Mesenchymal stem cell (in vitro differentiated cells and primary cell): ENCODE measurements at regions not wholly inside any gene's neighbourhood (a gene's known extent, or its start where the extent isn't known, plus 50 kb on each side); places are given as distances from the start of the nearest gene placed in this dataset.
A peak's percentile ranks its signal among the peaks of the same experiment; 100 is the strongest.

Source experiments
- DNase-seq: peaks from one replicate; pipeline ENCODE4 v3.0.0-alpha.2; 2013
- H2AFZ ChIP-seq: one replicate; pipeline ENCODE4 v1.6.1; 2013; ENCODE audit warnings: low read depth, mild to moderate bottlenecking, control low read depth, inconsistent platforms, low read length, moderate library complexity
- H2AK5ac ChIP-seq: 2 replicates; pipeline ENCODE4 v1.6.1; 2013; ENCODE audit warnings: low read length, moderate library complexity, mild to moderate bottlenecking, inconsistent platforms; ENCODE audit not compliant: severe bottlenecking
- H2BK120ac ChIP-seq: one replicate; pipeline ENCODE4 v1.6.1; 2013; ENCODE audit warnings: low read depth, mild to moderate bottlenecking, inconsistent platforms, low read length, moderate library complexity
- H2BK12ac ChIP-seq, 2 experiments: one replicate each; pipeline ENCODE4 v1.6.1; 2013; ENCODE audit warnings: inconsistent platforms in 2 of 2, low read length in 2 of 2, mild to moderate bottlenecking in 2 of 2, moderate library complexity in 2 of 2, control low read depth in 1 of 2
- H2BK15ac ChIP-seq: one replicate; pipeline ENCODE4 v1.6.1; 2013; ENCODE audit warnings: mild to moderate bottlenecking, low read depth, inconsistent platforms; ENCODE audit not compliant: poor library complexity, severe bottlenecking
- H2BK5ac ChIP-seq: 2 replicates; pipeline ENCODE4 v1.6.1; 2013; ENCODE audit warnings: low read depth, mild to moderate bottlenecking, low read length, control low read depth, inconsistent platforms; ENCODE audit not compliant: poor library complexity, severe bottlenecking
- H3K14ac ChIP-seq, 2 experiments: one replicate each; pipeline ENCODE4 v1.6.1; 2013; ENCODE audit warnings: inconsistent platforms in 2 of 2, low read length in 2 of 2, control low read depth in 1 of 2, mild to moderate bottlenecking in 1 of 2, moderate library complexity in 1 of 2
- H3K18ac ChIP-seq, 2 experiments: one replicate each; pipeline ENCODE4 v1.6.1; 2013; ENCODE audit warnings: inconsistent platforms in 2 of 2, low read length in 2 of 2, control low read depth in 1 of 2, low read depth in 1 of 2, mild to moderate bottlenecking in 1 of 2
- H3K23ac ChIP-seq, 2 experiments: one replicate each; pipeline ENCODE4 v1.6.1; 2013; ENCODE audit warnings: inconsistent platforms in 2 of 2, low read length in 2 of 2, mild to moderate bottlenecking in 2 of 2, moderate library complexity in 2 of 2, control low read depth in 1 of 2
- H3K27ac ChIP-seq: 2 replicates; pipeline ENCODE4 v1.5.1; 2013; ENCODE audit warnings: mild to moderate bottlenecking, moderate library complexity, low read length, control low read depth, inconsistent platforms; ENCODE audit not compliant: poor library complexity, severe bottlenecking
- H3K27me3 ChIP-seq, 2 experiments: 2 replicates each; pipeline versions ENCODE4 v1.6.1 to v1.7.0; 2013; ENCODE audit warnings: low read length in 2 of 2, mild to moderate bottlenecking in 2 of 2, moderate library complexity in 2 of 2, control low read depth in 1 of 2, inconsistent platforms in 1 of 2; ENCODE audit not compliant: control insufficient read depth in 1 of 2, insufficient read depth in 1 of 2
- H3K36me3 ChIP-seq, 2 experiments: 2 replicates each; pipeline versions ENCODE4 v1.6.1 to v1.7.0; 2013; ENCODE audit warnings: low read length in 2 of 2, control low read depth in 1 of 2, inconsistent platforms in 1 of 2, low read depth in 1 of 2, mild to moderate bottlenecking in 1 of 2; ENCODE audit not compliant: insufficient read depth in 2 of 2, control insufficient read depth in 1 of 2
- H3K4ac ChIP-seq, 2 experiments: one replicate each; pipeline ENCODE4 v1.6.1; 2013; ENCODE audit warnings: inconsistent platforms in 2 of 2, low read length in 2 of 2, mild to moderate bottlenecking in 2 of 2, moderate library complexity in 2 of 2, control low read depth in 1 of 2, low read depth in 1 of 2
- H3K4me1 ChIP-seq: 2 replicates; pipeline ENCODE4 v1.6.1; 2013; ENCODE audit warnings: low read depth, low read length, control low read depth; ENCODE audit not compliant: control insufficient read depth, insufficient read depth
- H3K4me2 ChIP-seq: 2 replicates; pipeline ENCODE4 v1.6.1; 2013; ENCODE audit warnings: low read length, mild to moderate bottlenecking, inconsistent platforms; ENCODE audit not compliant: poor library complexity, severe bottlenecking
- H3K4me3 ChIP-seq, 2 experiments: 2 replicates each; pipeline versions ENCODE4 v1.5.1 to v1.7.0; 2013; ENCODE audit warnings: low read length in 2 of 2, mild to moderate bottlenecking in 2 of 2, control low read depth in 1 of 2, low read depth in 1 of 2; ENCODE audit not compliant: insufficient read depth in 1 of 2
- H3K79me1 ChIP-seq: replicated peaks from 2 replicates; pipeline ENCODE4 v1.6.1; 2013; ENCODE audit warnings: mild to moderate bottlenecking, control low read depth, low read length, inconsistent platforms; ENCODE audit not compliant: poor library complexity, severe bottlenecking
- H3K9ac ChIP-seq: 2 replicates; pipeline ENCODE4 v1.7.0; 2013; ENCODE audit warnings: mild to moderate bottlenecking, low read length, moderate library complexity
- H3K9me3 ChIP-seq: 2 replicates; pipeline ENCODE4 v1.7.0; 2013; ENCODE audit warnings: mild to moderate bottlenecking, low read length; ENCODE audit not compliant: control insufficient read depth
- H4K8ac ChIP-seq: one replicate; pipeline ENCODE4 v1.6.1; 2013; ENCODE audit warnings: inconsistent platforms, mild to moderate bottlenecking, low read length, moderate library complexity
- H4K91ac ChIP-seq: one replicate; pipeline ENCODE4 v1.6.1; 2013; ENCODE audit warnings: mild to moderate bottlenecking, low read length, inconsistent platforms
- WGBS: methylation state at CpG from one replicate; pipeline ENCODE4 v1.1.7; 2013; ENCODE audit warnings: mixed read lengths; 5-methylcytosine and 5-hydroxymethylcytosine counted together

- Histone ChIP-seq H2BK15ac (no peak overlapping the region), H3K9ac (no peak overlapping the region), H3K4ac (no peak overlapping the region), H2AFZ (no peak overlapping the region), H2BK5ac (no peak overlapping the region), H3K14ac (no peak overlapping the region), H2BK12ac (no peak overlapping the region), H2AK5ac (no peak overlapping the region), H3K23ac (no peak overlapping the region), H3K4me3 (no peak overlapping the region), H2BK120ac (no peak overlapping the region), H3K4me1 (peaks cover 2% of the 10 kb centered on the region), H3K18ac (no peak overlapping the region), H3K36me3 (no peaks in the 10 kb centered on the region), H3K27me3 (no peaks in the 10 kb centered on the region), H3K4me2 (no peak overlapping the region), H3K79me1 (no peaks in the 10 kb centered on the region), H3K27ac (peak overlapping the region; percentile 12), H4K91ac (no peak overlapping the region), H3K9me3 (no peaks in the 10 kb centered on the region), H4K8ac (no peak overlapping the region)
- peak; percentile 87 for DNase-seq
- WGBS: no CpG with 5 or more reads among the region's 2 CpGs
Observed at GRCh38 chr1:172980456-172980855, 70.3 kb downstream of the TNFSF18 start.

- no peak overlapping the region for H4K8ac ChIP-seq
- no peak overlapping the region for H2AK5ac ChIP-seq
- no peak overlapping the region for H2BK120ac ChIP-seq
- no peak overlapping the region for H2BK5ac ChIP-seq
- no peaks in the 10 kb centered on the region for H3K79me1 ChIP-seq
- H3K27ac ChIP-seq: no peak overlapping the region
- no peak overlapping the region for H3K4ac ChIP-seq
- no CpG with 5 or more reads among the region's 2 CpGs for whole genome bisulfite sequencing
- H3K4me2 ChIP-seq: no peak overlapping the region
- H3K9ac ChIP-seq: no peak overlapping the region
- no peak overlapping the region for H3K18ac ChIP-seq
- DNase-seq: no peak
- no peak overlapping the region for H2AFZ ChIP-seq
- H3K4me3 ChIP-seq: no peak overlapping the region
- H3K9me3 ChIP-seq: no peaks in the 10 kb centered on the region
- no peak overlapping the region for H4K91ac ChIP-seq
- H2BK12ac ChIP-seq: no peak overlapping the region
- no peak overlapping the region for H3K14ac ChIP-seq
- no peaks in the 10 kb centered on the region for H3K27me3 ChIP-seq
- no peaks in the 10 kb centered on the region for H3K36me3 ChIP-seq
- no peak overlapping the region for H3K23ac ChIP-seq
- H3K4me1 ChIP-seq: peaks cover 2% of the 10 kb centered on the region
- no peak overlapping the region for H2BK15ac ChIP-seq
Observed at GRCh38 chr1:172980971-172981370, 69.8 kb downstream of the TNFSF18 start.
